GM21528 (cell line): ENCODE measurements at regions not wholly inside any gene's neighbourhood (a gene's known extent, or its start where the extent isn't known, plus 50 kb on each side); places are given as distances from the start of the nearest gene placed in this dataset.
A peak's percentile ranks its signal among the peaks of the same experiment; 100 is the strongest.
"Not testable (repeated sequence)": the region's sequence is repeated elsewhere in the genome, so short reads cannot be mapped to it uniquely, and the experiment has no call there.

Source experiments
- ATAC-seq: cut with Tn5 transposase; IDR thresholded peaks from one replicate; pipeline ENCODE4 v1.9.1; 2021; ENCODE audit warnings: mild to moderate bottlenecking, moderate library complexity; ENCODE audit not compliant: unreplicated experiment, low FRiP score

DNA sequence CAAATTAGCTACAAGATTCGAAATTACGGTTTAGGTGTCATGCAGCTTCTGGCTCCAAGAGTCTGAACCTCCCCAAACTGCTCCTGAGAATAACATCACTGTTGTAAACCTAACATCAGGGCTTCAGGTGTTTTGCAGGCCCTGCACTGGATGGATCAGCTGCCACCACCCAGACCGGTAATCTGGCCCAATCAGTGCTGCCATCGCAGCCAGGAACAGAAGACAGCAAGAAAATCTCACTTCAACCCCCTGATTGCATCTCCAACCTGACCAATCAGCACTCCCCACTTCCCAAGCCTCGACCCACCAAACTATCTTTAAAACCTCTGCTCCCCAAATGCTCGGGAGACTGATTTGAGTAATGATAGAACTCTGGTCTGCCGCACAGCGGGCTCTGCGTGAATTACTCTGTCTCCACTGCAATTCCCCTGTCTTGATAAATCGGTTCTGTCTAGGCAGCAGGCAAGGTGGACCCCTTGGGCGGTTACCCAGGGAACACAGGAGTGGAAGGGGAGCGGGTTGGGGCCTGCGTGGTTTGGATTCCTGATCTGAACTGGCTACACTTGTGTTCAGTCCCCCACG, 268.5 kb upstream of the SFSWAP start:
- ATAC-seq, result no peak

DNA sequence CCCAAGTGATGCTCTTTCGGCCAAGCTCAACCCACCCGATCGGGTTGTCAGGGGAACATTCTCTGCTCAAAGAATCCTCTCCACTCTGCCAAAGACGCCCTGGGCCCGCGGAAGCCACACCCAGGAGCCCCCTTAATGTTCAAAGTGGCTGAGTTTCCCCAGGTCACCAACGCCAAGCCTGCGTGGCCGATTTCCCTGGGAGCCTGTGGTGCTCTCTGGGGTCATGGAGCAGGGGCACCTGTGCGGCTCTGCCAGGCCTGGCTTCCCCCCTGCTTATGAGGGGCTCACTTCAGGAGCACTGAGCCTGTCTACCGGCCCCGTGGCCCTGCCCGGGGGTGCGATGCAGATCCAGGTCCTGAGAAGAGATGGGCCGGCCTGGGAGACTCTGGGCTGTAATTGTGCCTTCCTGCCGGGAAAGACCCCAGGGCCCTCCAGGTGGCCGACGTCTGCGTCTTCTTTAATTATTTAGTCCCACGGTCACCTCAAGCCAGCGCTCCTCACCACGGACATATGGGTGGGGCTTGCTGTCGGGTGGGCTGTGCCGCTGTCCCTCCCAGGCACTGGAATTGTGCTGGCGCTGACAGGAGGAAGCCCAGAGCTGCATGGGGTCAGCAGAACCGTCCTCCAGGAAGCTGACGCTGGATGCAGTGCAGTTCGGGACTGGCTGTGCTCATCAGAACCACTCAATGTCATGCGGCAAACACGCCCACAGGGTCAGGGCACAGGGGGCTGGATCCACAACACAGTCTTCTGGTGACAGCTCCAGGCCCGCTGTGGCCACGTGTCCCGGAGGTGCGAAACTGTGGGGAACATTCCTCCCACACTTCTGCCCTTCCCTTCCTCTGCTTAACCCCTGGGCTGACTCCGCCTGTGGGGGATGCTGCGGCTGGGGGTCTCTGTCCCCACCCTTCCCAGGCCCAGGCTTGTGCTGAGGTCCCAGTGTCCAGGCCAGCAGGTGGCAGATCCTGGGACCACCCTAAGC, 267.6 kb upstream of the SFSWAP start:
- ATAC-seq, result no peak

DNA sequence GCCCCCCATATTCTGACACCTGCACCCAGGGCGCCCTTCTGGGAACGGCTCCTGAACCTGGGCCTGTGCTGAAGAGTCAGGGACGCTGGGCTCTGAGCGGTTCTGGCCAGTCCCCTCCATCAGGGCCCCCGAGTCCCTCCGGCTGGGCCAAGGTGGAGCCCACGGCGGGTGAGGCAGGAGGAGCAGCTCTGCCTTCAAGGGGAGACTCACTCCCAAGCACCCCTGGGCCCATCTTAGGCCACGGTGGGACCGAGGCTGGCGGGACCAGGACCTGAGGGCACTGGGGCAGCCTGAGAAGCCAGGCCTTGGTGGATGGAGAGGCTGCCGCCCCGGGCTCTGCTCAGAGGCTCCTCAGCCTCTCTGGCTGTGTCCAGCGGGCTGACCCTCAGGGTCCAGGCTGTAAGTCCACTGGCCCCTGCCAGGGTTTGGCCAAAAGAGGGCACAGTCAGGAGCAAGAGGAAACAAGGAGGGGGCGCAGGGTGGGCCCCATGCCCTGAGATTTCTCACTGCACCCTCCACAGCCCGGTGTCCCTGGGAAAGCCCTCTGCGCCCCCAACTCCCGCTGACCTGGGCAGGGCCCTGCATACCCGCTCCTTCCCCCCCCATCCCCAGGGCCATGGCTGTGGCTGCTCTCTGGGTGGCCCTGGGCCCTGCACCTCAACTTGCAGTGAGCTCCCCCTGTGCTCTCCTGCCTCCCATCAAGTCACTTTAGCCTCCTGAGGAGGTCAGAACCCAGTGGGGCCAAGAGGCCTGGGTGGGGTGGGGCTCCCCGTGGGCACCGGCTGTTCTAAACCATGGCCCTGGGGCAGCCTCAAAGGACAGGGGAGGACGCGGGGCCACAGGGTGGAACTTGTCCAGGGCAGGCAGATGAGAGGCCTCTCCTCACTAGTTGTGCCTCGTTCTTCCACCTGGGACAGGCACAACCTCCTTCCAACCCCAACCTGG, 266.4 kb upstream of the SFSWAP start:
- ATAC-seq, result no peak

DNA sequence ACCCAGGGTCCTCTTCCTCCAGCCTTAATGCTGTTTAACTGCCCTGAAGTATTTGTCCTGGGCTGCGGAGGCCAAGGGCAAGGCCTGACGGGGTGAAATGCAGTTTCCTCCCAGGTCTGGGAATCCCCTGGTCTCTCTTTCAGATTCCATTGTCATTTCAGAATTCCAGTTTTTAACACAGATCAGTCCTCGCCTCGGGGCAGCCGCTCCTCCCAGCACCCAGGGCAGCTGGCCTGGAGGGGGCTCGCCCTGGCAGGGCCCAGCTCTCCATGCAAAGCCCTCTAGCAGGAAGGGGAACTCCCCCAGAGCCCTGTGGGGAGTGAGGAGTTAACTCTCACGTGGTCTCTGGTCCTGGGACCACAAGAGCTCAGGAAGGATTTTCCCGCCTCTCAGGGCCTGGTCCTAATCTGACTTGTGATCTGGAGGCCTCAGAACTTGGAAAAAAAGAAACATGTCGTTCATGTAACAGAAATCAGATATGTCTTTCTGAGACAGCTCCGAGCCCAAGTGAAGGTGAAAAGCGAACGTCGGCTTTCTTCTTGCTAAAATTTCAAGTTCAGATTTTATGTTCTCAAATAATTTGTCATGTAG, 265.6 kb upstream of the SFSWAP start:
- ATAC-seq, result no peak

DNA sequence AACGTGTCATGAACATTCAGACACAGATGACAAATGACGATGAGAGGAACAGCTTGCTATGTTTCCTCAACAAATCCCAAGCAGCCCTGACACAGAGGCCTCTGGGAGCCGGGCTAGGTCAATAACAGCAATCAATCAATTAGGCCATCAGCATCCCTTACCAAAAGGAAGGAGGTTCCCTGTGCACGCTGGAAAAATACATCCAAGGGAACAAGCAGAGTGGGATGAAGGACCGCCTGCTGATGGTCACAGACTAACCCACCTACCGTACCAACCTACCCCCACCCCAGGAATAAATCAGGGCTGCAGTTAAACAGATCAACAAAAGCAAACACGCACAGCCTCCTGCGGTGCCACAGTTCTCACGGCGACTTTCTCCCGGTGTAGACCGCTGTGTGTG, 265.1 kb upstream of the SFSWAP start:
- no peak for ATAC-seq

DNA sequence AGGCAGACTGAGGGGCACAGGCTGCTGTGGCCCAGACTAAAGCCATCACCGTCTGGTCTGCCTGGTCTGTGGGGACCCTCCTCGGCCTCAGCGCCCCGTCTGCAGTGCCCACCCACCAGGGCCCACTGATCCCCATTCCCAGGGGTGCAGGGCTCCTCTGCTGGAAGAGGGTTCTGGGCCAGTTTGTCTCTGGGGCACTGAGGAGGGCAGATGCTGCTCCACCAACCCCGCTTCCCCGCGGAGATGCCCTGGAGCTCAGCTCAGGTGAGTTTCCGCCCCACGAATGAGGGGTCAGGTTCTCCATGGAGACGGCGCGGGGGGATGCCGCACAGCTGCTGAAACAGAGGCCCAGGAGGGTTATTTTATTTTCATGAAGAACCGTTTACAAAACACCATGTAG, 263.3 kb upstream of the SFSWAP start:
- ATAC-seq, result not testable (repeated sequence)

DNA sequence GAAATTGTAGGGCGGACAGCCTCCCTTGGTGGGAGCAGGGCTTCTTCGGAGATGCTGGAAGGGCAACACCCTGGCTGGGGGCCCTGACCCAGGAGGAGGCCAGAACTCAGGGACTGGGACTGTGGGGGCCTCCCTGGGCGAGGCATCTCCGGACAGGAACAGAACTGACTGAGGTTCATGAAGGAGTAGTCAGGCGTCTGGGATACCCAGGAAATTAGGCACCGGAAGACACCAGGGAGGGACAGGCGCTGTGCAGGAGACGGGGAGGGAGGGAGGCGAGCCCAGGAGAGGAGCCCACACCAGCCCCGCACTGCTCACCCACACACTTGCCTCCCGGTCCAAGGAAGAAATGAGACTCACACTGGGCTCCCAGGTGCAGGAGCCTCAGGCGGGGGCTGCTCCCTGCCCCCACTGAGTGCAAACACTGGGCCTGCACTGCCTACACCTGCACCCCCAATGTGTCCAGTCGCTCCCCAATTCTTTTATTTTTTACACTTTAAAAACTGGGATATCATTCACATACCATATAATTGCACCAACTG, 262.6 kb upstream of the SFSWAP start:
- no peak for ATAC-seq

DNA sequence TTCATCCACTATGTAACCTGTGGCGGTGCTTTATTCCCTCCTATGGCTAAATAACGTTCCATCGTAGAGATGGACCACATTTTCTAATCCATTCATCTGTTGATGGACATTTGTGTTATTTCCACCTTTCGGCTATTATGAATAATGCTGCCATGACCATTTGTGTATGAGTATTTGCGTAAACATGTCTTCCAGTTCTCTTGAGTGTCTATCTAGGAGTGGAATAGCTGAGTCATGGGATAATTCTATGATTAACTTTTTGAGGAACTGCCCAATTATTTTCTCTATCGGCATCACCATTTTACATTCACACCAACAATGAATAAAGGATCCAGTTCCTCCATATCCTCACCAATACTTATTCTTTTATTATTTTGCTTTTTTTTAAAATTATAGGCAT, 261.9 kb upstream of the SFSWAP start:
- ATAC-seq, result no peak

DNA sequence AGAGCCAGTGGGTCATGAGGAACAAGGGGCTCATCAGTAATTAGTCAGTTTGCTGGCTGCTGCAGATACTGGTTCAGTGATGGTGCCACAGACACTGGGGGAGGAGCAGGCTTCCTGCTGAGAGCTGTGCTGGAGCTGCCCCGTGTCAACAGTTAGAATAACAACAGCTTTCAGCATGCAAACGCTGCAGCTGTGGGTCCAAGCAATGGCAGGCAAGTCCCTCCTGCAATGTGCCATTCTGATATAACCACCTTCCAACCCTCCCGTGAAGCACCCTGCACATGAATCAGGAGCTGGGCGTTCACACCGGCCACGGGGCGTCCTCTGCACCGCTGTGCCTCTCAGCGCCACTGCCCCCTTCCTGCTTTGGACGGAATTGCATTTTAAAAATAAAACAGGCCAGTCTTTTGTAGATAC, 258.4 kb upstream of the SFSWAP start:
- no peak for ATAC-seq

DNA sequence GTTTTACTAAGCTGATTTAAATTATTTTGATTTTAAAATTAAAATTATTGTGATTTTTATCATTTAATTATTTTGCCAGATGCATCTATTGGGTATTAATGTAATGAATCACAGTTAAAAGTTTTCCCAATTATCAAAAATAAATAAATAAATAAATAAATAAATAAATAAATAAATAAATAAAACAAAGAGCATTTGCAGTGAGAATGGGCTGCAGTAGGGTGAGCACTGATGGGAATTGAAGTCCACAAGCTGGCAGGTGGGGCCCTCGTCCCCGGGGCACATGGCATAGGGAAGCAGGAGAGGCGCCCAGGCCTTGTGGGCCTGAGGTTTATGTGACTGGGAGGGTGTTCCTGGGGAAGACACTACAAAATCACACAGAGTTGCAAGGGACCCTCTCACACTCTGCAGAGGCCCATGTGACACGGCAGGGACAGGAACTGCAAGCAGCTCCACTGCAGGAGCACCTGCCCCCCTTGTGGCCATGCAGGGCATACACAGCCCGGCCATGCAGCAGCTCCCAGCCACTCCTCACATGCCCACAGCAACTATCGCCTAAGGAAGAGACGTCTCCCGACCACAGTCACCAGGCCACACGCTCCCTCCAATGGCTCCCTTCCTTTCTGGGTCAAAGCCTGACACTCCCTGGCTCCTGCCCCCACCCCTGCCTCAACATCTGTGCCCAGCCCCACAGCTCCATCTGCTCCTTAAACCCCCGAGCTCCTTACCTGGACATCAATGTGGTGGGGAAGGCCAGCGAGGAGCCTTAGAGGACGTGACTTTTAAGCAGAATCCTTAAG, 256.3 kb upstream of the SFSWAP start:
- peak; percentile 96 for ATAC-seq

DNA sequence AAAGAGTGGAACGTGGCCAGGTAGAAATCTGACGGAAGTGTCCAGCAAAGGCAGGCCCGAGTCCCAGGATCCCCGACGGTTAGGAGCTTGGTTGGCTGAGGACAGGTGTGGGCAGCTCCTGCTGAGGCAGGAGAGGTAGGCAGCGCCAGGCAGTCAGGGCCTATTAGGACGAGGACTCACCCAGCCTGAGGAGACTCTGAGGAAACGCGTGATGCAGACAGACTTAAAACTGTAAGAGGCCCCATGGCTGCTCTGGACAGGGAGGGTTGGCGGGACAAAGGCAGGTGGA, 255.7 kb upstream of the SFSWAP start:
- ATAC-seq, result no peak

DNA sequence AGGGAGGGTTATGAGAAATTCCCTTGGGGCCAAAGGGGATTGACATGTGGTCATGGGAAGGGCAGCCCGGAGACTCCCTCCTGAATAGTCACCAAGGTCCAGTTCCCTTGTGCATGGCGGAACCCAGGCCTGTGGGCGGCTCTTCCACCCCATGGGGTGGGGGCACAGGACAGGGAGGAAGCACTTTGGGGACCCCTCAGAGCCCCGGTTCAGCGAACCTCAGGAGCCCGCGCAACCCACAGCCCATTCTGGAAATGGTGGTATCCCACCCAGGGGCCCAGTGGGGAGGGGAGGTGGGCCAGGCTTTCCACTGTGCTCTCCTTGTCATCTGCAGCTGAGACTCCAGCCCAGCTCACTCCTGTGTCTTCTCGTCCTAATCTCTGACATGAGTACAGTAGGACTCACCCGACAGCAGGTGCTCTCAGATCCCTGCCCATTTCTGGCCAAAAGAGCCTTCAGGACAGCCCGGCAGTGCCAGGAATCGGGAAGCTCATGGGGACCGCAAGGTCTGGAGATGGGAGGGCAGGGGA, 255.2 kb upstream of the SFSWAP start:
- no peak for ATAC-seq

DNA sequence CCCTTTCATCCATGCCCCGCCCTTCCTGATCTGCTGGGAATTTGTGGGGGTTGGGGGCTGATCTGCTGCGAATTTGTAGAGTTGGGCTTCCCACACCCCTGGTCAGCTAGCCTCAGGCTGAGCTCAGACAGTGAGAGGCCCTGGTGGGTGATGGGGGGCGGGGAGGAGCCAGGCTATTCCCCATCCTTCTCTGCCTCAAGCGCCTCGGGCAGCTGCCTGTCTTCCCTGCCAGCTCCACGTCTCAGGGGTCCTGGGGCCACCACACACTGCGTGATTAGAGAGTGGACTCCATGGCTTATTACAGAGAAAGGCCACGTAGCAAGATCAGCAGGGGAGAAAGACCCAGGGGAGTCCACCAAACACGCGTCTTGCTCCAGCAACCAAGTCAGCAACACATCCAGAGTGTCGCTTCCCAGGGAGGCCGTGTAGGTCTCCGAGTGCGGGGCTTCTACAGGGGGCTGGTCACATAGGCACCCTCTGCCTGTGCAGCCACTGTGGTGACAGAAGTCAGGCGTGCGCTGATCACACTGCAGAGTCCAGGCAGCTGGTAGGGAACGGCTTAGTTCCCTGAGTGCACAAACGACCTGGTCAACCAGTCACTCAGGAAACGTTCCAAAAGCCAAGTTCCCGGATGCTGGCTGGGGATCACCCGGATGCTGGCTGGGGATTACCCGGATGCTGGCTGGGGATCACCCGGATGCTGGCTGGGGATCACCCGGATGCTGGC, 254.4 kb upstream of the SFSWAP start:
- ATAC-seq, result no peak

DNA sequence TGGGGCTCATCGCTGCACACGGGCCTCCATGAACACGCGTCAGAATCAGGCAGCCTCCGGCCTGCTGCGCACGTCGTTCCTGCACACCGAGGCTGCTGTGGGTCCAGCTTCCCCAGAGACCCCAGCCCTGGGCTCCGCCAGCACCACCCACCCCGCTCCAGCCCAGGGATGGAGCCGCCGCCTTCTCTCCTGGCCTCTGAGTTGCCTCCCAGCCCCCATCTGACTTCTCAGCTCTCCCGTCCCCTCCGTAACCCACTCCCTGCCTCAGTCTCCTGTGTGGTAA, 253.9 kb upstream of the SFSWAP start:
- ATAC-seq, result no peak

DNA sequence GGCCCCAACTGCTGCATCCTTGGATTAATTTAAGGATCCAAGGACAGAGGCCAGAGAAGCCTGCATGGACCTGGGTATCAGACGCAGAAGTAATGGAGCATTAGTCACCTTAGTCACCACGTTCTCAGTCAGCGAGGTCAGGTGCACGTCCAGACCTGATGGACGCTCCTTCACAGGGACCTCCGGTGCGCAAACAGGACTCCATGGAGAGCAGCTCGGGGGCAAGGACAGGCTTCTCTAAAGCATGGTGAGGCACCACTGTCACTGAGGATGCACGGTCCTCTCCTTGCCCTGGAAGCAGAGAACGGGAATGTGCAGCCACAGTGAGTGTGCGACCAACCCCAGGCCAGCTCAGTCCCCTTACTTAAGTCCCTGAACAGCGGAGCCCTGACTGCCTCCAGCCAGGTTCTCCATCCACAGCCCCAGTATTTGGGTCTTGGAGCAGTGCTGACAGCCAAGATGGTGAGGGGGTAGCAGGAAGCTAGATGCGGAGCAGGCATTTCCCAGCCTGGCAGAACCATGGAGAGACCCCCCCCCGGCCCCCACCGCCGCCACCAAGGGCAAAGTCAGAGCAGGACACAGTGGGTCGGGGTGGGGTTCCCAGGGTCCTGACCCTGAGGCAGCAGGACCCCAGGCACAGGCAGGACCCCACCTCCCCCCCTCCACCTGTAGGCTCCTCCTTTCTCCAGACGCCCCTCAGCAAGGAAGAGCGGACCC, 253.4 kb upstream of the SFSWAP start:
- ATAC-seq, result no peak

DNA sequence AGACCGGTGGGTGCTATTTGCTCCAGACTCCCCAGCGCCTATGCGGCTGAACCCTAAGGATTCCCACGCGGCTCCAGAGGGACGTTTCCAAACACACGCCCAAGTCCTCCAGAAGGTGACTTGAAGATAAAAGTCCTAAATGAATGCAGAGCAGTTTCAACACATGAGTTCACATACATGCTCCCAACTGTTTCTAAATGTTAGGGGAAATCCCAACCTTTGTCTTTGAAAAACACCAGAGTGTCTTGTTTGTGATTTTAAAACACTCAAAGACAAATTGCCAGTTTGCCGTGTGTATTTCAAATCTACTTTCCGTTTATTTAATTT, 252.9 kb upstream of the SFSWAP start:
- ATAC-seq, result no peak

DNA sequence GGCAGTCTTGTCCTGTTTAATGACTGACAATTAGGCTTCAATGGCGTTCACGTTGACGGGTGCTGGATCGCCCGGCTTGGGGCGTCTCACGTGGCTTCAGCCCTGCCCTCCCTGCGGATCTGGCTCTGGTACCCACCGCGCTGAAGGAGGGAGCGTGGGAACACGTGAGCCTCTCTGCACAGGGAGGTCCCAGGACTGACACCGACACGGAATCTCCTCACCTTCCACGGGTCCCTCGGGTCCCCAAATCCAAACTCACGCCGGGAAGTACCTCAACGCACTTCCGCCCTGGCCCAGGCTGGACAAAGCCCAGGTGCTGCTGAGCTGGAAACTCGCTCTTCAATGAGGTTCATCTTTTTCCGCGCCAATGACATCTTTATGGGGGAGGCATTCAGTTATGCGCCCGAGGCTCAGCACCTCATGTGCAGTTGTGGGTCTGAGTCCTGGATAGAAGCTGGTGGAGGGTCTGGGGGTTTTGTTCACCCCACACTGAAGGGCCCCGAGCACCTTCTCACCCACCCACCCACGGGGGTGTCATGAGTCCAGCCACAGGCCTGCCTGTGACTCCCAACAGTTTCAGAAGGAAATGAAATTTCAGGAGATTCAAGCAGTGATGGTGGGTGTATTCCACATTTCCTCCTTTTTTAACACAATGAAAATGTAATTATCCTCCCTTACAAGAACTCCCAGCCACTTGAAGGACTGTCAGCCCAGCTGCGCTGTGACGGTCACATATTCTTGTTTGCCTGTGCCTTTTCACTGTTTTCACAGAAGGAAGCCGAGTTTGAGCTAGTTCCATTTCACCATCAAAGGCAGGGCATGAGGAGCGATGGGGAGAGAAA, 251.7 kb upstream of the SFSWAP start:
- no peak for ATAC-seq
